Jurkat, Clone E6-1 (cell line): ENCODE measurements at regions not wholly inside any gene's neighbourhood (a gene's known extent, or its start where the extent isn't known, plus 50 kb on each side); places are given as distances from the start of the nearest gene placed in this dataset.
"Not testable (repeated sequence)": the region's sequence is repeated elsewhere in the genome, so short reads cannot be mapped to it uniquely, and the experiment has no call there.

Source experiments
- DNase-seq: peaks from one replicate; pipeline ENCODE4 v3.0.0-alpha.2; 2011; ENCODE audit warnings: low read depth, low spot score
- H3K4me3 ChIP-seq: 2 replicates; pipeline ENCODE4 v1.5.1; 2011; ENCODE audit warnings: mild to moderate bottlenecking, low read length, control low read depth, moderate library complexity

DNA sequence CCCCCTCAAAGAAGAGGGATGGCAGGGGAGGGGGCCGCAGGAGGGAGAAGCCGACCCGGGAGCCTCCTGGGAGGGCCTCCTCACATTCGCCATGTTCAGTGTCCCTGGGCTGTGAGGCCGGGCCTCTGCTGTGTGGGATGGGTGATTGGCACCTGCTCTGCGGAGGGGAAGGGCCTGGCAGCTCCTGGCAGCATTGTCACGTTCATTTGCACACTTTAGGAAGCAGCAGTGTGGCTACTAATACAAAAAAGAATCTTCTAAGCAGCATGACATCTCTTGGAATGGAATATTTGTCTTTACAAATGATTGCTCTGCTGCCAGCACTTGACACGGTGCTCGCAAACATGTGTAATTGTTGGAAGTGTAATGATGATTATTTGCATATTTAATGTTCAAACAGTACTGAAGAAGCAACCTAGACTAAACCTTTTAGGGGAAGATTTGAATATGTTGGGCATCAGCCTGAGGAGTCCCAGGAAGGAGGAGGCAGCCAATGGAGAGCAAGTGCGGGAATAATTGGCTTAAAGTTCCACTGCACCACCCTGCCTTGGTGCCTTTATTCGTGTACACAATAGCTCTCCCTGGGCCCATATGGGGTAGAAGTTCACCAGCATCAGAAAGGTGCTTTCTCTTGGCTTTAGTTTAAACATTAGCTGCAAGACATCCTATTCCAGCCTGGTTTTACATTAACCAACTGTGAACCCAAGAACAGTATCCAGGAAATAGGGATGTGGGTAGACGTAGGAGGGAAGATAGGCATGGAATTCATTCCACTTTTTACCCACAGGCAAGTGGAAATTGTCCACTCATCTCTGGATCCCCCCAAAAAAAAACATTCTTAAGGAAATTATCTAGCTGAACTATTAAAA, 404.9 kb downstream of the TMEM182 start:
- H3K4me3 ChIP-seq: no peak overlapping the region
- no peak for DNase-seq

GRCh38 chr2:103167599-103167998, 405.8 kb downstream of the TMEM182 start:
- H3K4me3 ChIP-seq: no peak overlapping the region
- no peak for DNase-seq

DNA sequence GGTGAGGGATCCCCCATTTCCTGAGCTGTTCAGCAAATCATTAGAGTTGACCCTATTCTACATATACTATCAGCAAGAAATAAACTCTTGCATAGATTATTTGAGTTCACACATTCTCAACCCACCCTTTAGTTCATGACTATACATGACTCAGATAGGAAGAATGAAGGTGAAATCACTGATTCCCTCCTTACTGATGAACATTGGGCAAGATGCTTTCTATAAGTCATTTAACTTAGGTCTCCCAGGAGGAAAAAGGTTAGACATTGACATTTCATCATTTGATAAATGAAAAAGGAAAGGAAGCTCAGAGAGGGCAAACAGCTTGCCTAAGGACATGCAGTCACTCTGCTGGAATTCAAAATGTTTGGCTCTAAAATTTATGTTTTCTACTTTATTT, 408.0 kb downstream of the TMEM182 start:
- DNase-seq: no peak
- no peak overlapping the region for H3K4me3 ChIP-seq

DNA sequence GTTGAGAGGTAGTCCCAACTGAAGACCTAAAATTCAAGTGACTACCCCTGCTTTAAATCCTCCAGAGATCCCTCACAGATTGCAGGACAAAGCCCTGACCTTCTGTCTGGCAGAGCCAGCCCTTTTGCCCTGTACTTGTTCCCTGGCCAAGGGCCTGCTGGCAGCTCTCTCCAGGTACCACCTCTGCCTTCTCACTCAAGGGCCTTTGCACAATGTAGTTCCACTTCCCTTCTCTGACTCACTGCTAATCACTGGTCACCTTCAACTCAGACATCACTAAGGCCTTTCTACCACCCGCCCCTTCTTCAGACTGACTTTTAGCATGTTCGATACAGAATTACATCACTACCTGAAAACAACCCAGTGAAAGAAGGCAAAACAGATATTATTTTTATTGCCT, 411.0 kb downstream of the TMEM182 start:
- no peak for DNase-seq

DNA sequence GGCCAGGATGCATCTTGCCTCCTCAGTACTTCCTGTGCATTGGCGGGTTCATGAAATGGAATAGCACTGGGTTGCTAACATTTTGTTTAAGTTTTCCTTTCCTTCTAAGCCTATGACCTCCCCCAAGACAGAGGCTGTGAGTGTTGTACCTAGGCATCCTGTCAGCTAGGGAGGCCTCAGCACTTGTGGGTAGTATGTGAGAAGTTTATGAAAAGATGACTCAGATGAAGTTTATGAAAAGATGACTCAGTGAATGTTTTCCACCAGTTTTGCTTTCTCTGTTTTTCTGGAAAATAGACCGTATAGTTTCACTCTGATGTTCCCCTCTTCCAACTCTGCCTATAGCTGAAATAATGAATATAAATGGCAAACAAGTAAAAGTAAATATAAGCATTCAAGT, 412.9 kb downstream of the TMEM182 start:
- H3K4me3 ChIP-seq: no peak overlapping the region
- no peak for DNase-seq

More for the DNA sequence above, 411.0 kb downstream of the TMEM182 start:
- no peak overlapping the region for H3K4me3 ChIP-seq

GRCh38 chr2:103176294-103176915, 414.6 kb downstream of the TMEM182 start:
- H3K4me3 ChIP-seq: no peak overlapping the region
- no peak for DNase-seq

DNA sequence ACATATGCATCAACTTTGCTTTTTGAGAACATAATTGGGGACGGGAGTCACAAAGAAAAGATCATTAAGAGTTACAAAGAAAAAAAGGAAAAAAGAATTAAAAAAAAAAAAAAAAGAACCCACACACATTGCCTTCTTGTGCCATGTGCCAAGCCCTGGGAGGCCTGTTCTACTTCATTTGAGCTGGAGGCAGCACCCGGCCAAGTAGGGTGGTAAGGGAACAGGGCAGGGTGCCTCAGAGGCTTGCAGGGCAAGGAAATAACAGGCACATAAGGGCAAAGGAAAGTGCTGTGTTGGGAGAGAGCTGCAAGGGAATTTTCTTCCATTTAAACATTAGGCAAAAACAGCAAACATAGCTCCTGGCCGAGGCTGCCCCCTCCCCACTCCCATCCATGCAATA, 418.0 kb downstream of the TMEM182 start:
- no peak for DNase-seq
- H3K4me3 ChIP-seq: no peak overlapping the region

DNA sequence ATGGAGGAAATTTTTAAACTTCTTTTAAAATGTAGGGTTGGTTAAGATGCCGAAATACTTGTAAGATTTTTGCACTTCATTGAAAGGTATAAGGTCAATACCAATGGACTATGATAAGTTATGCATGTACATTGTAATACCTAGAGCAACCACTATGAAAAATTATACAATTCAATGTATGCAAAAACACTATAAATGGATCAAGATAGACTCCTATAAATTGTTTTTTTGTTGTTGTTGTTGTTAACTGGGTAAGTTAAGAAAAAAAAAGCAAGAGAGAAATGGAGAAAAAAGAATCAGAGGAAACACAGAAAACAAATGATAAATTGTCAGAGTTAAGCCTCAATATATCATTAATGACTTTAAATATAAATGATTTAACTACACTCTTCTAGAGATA, 421.2 kb downstream of the TMEM182 start:
- no peak overlapping the region for H3K4me3 ChIP-seq
- DNase-seq: no peak

GRCh38 chr2:103196802-103197201, 435.0 kb downstream of the TMEM182 start:
- no peak for DNase-seq
- no peak overlapping the region for H3K4me3 ChIP-seq

DNA sequence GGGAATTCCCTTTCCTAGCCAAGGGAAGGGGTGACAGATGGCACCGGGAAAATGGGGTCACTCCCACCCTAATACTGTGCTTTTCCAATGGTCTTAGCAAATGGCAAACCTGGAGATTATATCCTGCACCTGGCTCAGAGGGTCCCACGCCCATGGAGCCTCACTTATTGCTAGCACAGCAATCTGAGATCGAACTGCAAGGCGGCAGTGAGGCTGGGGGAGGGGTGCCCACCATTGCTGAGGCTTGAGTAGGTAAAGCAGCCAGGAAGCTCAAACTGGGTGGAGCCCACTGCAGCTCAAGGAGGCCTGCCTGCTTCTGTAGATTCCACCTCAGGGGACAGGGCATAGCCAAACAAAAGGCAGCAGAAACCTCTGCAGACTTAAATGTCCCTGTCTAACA, 438.9 kb downstream of the TMEM182 start:
- not testable (repeated sequence) for DNase-seq

GRCh38 chr2:103208916-103209315, 447.1 kb downstream of the TMEM182 start:
- DNase-seq: no peak
- no peak overlapping the region for H3K4me3 ChIP-seq

More for the DNA sequence above, 438.9 kb downstream of the TMEM182 start:
- not testable (repeated sequence) for H3K4me3 ChIP-seq

- no peak for DNase-seq
- no peak overlapping the region for H3K4me3 ChIP-seq
These were observed 451.3 kb downstream of the TMEM182 start for GRCh38 chr2:103213028-103213542.

- H3K4me3 ChIP-seq: no peak overlapping the region
- DNase-seq: no peak
These were observed 456.7 kb downstream of the TMEM182 start for GRCh38 chr2:103218516-103218915.

GRCh38 chr2:103219398-103219797, 457.6 kb downstream of the TMEM182 start:
- DNase-seq: no peak

DNA sequence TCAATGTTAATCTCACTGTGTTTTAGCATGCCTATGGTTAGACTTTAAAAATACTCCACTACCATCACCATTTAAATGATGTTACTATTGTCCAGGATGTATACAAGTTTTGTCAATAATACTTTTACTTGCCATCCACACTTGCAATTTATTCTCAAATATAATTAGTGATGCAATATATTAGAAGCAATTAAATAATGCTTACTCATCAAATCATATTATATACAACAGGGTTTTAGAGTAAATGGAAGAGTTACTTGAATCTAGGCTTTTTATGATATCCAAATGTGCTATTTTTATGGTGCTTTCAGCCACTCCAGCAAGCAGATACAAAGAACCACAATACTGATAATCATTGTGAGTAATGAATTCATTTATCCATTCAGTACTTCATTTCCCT, 461.1 kb downstream of the TMEM182 start:
- H3K4me3 ChIP-seq: no peak overlapping the region
- no peak for DNase-seq

More at GRCh38 chr2:103219398-103219797, 457.6 kb downstream of the TMEM182 start:
- H3K4me3 ChIP-seq: no peak overlapping the region

GRCh38 chr2:103230796-103231195, 469.0 kb downstream of the TMEM182 start:
- H3K4me3 ChIP-seq: no peak overlapping the region
- DNase-seq: no peak

DNA sequence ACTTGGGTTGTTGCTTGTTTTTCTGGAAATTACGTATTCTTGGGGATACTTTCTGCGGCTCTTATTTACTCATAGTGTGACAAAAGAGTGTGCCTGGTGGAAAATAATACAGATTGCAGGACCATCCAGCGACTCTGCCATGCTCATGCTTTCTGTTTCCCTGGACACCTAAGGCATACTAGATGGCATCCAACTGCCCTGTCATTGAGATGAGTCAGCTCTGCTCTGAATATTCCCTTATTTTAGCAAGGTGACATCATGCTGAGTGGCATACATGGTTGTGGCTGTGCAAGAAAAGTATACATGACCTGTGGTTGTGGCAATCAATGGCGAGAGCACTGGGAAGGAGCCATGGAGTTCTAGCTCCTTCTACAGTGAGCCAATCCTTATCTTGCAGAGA, 471.0 kb downstream of the TMEM182 start:
- no peak overlapping the region for H3K4me3 ChIP-seq
- no peak for DNase-seq

DNA sequence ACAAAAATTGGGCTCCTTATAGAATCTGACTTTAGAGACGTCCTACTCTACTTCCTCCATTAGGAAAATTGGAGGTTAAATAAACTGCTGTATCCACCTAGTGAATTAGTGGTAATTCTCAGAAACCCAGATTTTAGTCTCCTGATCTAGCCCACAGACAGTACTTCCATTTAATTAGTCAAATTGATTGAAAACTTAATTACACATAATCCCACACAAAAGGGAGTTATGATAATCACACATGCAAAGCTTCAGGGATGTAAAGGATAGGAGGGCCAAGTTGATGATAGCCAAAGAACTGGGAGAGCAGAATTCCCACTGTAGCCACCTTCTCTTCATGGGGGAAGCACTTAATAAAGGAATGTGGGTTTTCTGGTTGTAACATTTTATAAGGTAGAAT, 471.9 kb downstream of the TMEM182 start:
- DNase-seq: no peak
- no peak overlapping the region for H3K4me3 ChIP-seq

- no peak overlapping the region for H3K4me3 ChIP-seq
- DNase-seq: no peak
These were observed 473.5 kb downstream of the TMEM182 start for GRCh38 chr2:103235283-103235682.

DNA sequence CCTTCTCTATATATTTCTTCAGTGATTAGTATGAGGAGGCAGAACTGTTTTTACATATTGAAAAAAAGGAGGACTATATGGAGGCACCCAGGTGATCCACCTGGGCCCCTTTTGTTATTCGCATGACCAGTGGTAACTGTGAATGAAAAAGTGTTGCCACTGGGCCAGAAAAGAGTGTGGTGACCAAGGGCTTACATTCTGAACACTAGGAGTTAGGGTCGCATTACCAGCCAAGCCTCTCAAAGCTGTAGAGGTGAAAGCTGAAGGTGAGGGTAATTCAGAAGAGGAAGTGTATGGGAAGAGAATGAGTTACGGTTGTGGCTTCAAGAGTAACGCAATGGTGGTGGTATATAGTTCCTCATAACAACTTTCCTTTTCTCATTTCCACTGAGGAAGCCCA, 487.6 kb downstream of the TMEM182 start:
- DNase-seq: no peak
- H3K4me3 ChIP-seq: no peak overlapping the region
